ENCODE measurements at regions not wholly inside any gene's neighbourhood (a gene's known extent, or its start where the extent isn't known, plus 50 kb on each side); places are given as distances from the start of the nearest gene placed in this dataset.

- Histone ChIP-seq H3K4me3 (ENCODE audit: low read length) (no peak overlapping the region), H3K9me3 (ENCODE audit: control insufficient read depth in 1 of 2, insufficient read depth in 1 of 2, low read length in 2 of 2) (no peaks in the 10 kb centered on the region), H3K27me3 (ENCODE audit: control insufficient read depth in 1 of 2, insufficient read depth in 2 of 2, low read length in 2 of 2) (peaks cover 0 to 4% of the 10 kb centered on the region in 2 experiments), H3K27ac (ENCODE audit: low read depth in 1 of 2, low read length in 2 of 2) (no peak overlapping the region), H3K4me1 (ENCODE audit: insufficient read depth, low read length) (no peaks in the 10 kb centered on the region), H3K36me3 (ENCODE audit: insufficient read depth, low read length) (no peaks in the 10 kb centered on the region)
- Mint-ChIP-seq H3K27ac (no peak overlapping the region), H3K9me3 (no peaks in the 10 kb centered on the region), H3K4me3 (no peak overlapping the region), H3K36me3 (ENCODE audit: low read depth) (no peaks in the 10 kb centered on the region), H3K4me1 (ENCODE audit: low read depth) (no peaks in the 10 kb centered on the region), H3K27me3 (peaks cover 41% of the 10 kb centered on the region)
- DNase-seq (no peak), ATAC-seq (ENCODE audit: poor library complexity) (no peak)
- no peak for TF ChIP-seq CTCF (IDR thresholded peaks at IDR 0.05)
- POLR2A ChIA-PET, result no interaction called here
- intact Hi-C loops (cut with DNase I, micrococcal nuclease), result no loop called here
- CTCF ChIA-PET, result no interaction called here
Observed at GRCh38 chr6:125434760-125435159, 133.0 kb upstream of the HDDC2 start.

GRCh38 chr6:125439512-125439911 is 137.7 kb upstream of the HDDC2 start:
- H3K27ac Mint-ChIP-seq, result no peak overlapping the region
- peaks cover 13% of the 10 kb centered on the region for H3K27me3 Mint-ChIP-seq
- intact Hi-C loops (cut with DNase I, micrococcal nuclease), result no loop called here
- H3K4me3 Mint-ChIP-seq, result no peak overlapping the region
- ATAC-seq (ENCODE audit: poor library complexity) (no peak), DNase-seq (no peak)
- ChIA-PET CTCF (no interaction called here), POLR2A (no interaction called here)
- Histone ChIP-seq H3K27me3 (ENCODE audit: control insufficient read depth in 1 of 2, insufficient read depth in 2 of 2, low read length in 2 of 2) (no peaks in the 10 kb centered on the region), H3K27ac (ENCODE audit: low read depth in 1 of 2, low read length in 2 of 2) (no peak overlapping the region), H3K4me3 (ENCODE audit: low read length) (no peak overlapping the region), H3K36me3 (ENCODE audit: insufficient read depth, low read length) (no peaks in the 10 kb centered on the region), H3K9me3 (ENCODE audit: control insufficient read depth in 1 of 2, insufficient read depth in 1 of 2, low read length in 2 of 2) (no peaks in the 10 kb centered on the region), H3K4me1 (ENCODE audit: insufficient read depth, low read length) (no peaks in the 10 kb centered on the region)
- H3K36me3 Mint-ChIP-seq (ENCODE audit: low read depth), result no peaks in the 10 kb centered on the region
- H3K9me3 Mint-ChIP-seq, result no peaks in the 10 kb centered on the region
- H3K4me1 Mint-ChIP-seq (ENCODE audit: low read depth), result no peaks in the 10 kb centered on the region
- no peak for TF ChIP-seq CTCF (IDR thresholded peaks at IDR 0.05)

GRCh38 chr6:125444006-125444923 is 142.5 kb upstream of the HDDC2 start:
- H3K4me1 ChIP-seq (ENCODE audit: insufficient read depth, low read length), result no peaks in the 10 kb centered on the region
- ATAC-seq (ENCODE audit: poor library complexity) (no peak), DNase-seq (no peak)
- H3K27ac ChIP-seq (ENCODE audit: low read depth in 1 of 2, low read length in 2 of 2), result no peak overlapping the region
- peaks cover 0 to 8% of the 10 kb centered on the region in 2 experiments for H3K27me3 ChIP-seq (ENCODE audit: control insufficient read depth in 1 of 2, insufficient read depth in 2 of 2, low read length in 2 of 2)
- ChIA-PET POLR2A (no interaction called here), CTCF (no interaction called here)
- Mint-ChIP-seq H3K4me3 (no peak overlapping the region), H3K27me3 (peaks cover 15% of the 10 kb centered on the region), H3K9me3 (no peaks in the 10 kb centered on the region), H3K36me3 (ENCODE audit: low read depth) (no peaks in the 10 kb centered on the region), H3K27ac (no peak overlapping the region), H3K4me1 (ENCODE audit: low read depth) (no peaks in the 10 kb centered on the region)
- TF ChIP-seq CTCF (IDR thresholded peaks at IDR 0.05), result no peak
- intact Hi-C loops (cut with DNase I, micrococcal nuclease), result no loop called here
- no peaks in the 10 kb centered on the region for H3K36me3 ChIP-seq (ENCODE audit: insufficient read depth, low read length)
- no peaks in the 10 kb centered on the region for H3K9me3 ChIP-seq (ENCODE audit: control insufficient read depth in 1 of 2, insufficient read depth in 1 of 2, low read length in 2 of 2)
- no peak overlapping the region for H3K4me3 ChIP-seq (ENCODE audit: low read length)
